MM.1S (cell line): ENCODE measurements at regions not wholly inside any gene's neighbourhood (a gene's known extent, or its start where the extent isn't known, plus 50 kb on each side); places are given as distances from the start of the nearest gene placed in this dataset.

Source experiments
- EZH2 ChIP-seq: fragments of 300-600 bp; sonication (generic); optimal IDR thresholded peaks from 2 replicates; pipeline ENCODE3; 2017; ENCODE audit warnings: low read depth, mild to moderate bottlenecking, antibody characterized with exemption, low read length, mixed read lengths
- TF ChIP-seq, protein P1 (sequence below): fragments of 300-600 bp; sonication (generic); IDR thresholded peaks from 2 replicates; pipeline ENCODE4 v1.5.1; 2016; ENCODE audit warnings: antibody characterized with exemption, low read length, mixed read lengths

DNA sequence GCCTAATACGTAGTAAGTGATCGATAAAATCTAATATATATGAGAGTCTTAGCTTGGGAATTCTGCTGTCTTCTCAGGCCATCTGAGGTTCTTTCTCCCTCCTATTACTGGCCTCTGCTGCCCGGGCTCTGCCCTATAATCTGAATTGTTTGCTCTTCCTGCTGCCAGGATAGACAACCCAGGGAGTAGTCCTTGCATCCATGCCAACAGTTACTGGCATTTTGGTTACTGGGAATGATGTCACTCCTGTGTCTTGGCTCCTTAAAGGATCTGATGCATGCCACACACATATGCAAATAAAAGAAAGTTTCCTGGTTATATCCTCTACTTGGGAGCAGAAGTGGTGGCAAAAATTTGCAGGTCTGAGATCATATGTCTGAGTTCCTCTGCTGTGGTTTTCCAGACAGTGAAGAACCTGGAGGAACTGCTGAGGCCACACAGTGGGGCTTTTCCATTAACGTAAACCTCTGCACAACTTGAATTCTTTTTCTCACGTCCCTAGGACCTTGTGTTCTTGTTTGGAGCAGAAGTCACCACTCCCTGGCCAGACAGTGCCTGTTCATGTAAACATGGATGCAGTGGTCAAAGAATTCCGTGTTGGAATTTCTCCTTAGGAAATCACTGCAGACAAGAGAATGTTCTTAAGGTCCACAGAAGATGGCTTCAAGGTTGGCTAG, 320.6 kb upstream of the TBX3 start:
- TF ChIP-seq, protein P1, sequence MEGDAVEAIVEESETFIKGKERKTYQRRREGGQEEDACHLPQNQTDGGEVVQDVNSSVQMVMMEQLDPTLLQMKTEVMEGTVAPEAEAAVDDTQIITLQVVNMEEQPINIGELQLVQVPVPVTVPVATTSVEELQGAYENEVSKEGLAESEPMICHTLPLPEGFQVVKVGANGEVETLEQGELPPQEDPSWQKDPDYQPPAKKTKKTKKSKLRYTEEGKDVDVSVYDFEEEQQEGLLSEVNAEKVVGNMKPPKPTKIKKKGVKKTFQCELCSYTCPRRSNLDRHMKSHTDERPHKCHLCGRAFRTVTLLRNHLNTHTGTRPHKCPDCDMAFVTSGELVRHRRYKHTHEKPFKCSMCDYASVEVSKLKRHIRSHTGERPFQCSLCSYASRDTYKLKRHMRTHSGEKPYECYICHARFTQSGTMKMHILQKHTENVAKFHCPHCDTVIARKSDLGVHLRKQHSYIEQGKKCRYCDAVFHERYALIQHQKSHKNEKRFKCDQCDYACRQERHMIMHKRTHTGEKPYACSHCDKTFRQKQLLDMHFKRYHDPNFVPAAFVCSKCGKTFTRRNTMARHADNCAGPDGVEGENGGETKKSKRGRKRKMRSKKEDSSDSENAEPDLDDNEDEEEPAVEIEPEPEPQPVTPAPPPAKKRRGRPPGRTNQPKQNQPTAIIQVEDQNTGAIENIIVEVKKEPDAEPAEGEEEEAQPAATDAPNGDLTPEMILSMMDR, result no peak
- no peak for TF ChIP-seq EZH2
